GM12873 (cell line): ENCODE measurements at regions not wholly inside any gene's neighbourhood (a gene's known extent, or its start where the extent isn't known, plus 50 kb on each side); places are given as distances from the start of the nearest gene placed in this dataset.

Experiments used
- CTCF ChIP-seq: IDR thresholded peaks from 2 replicates; pipeline ENCODE4 v1.5.1; 2012; ENCODE audit warnings: low read depth, mild to moderate bottlenecking, moderate library complexity, low read length, control low read depth; ENCODE audit not compliant: insufficient read depth; ENCODE audit errors: missing control alignments

GRCh38 chr3:117809186-117810081, 1099.9 kb downstream of the TUSC7 start:
- no peak for TF ChIP-seq CTCF

GRCh38 chr3:117811786-117812185, 1102.2 kb downstream of the TUSC7 start:
- TF ChIP-seq CTCF: no peak

GRCh38 chr3:117814975-117815374, 1105.4 kb downstream of the TUSC7 start:
- no peak for TF ChIP-seq CTCF

GRCh38 chr3:117817103-117817502, 1107.5 kb downstream of the TUSC7 start:
- no peak for TF ChIP-seq CTCF

- TF ChIP-seq CTCF: no peak
Measured at GRCh38 chr3:117818592-117818991, 1109.0 kb downstream of the TUSC7 start.

- TF ChIP-seq CTCF: no peak
Measured at GRCh38 chr3:117820658-117821299, 1111.2 kb downstream of the TUSC7 start.

- no peak for TF ChIP-seq CTCF
Measured at GRCh38 chr3:117822416-117822815, 1112.8 kb downstream of the TUSC7 start.
